Kidney (tissue), 13 donors: ENCODE measurements at regions not wholly inside any gene's neighbourhood (a gene's known extent, or its start where the extent isn't known, plus 50 kb on each side); places are given as distances from the start of the nearest gene placed in this dataset.

Source experiments
- DNase-seq, 5 donors: peaks; one replicate each; pipeline ENCODE4 v3.0.0-alpha.2; 2013 to 2020
- FAIRE-seq: peaks from 2 replicates; lab custom pipeline; 2012; peaks lifted over from hg19 to GRCh38; lab: Jason Lieb, UNC
- H3K27ac ChIP-seq, 2 donors: one replicate each; pipeline ENCODE4 v1.7.0; 2013; ENCODE audit warnings: low read depth in 2 of 2, low read length in 2 of 2, inconsistent platforms in 1 of 2
- H3K27me3 ChIP-seq: one replicate; pipeline ENCODE4 v1.7.1; 2013; ENCODE audit warnings: low read length, inconsistent platforms; ENCODE audit not compliant: control insufficient read depth, insufficient read depth
- H3K36me3 ChIP-seq, 3 donors: one replicate each; pipeline versions ENCODE4 v1.7.0 to v1.7.1; 2013; ENCODE audit warnings: low read length in 3 of 3, control low read depth in 1 of 3, inconsistent platforms in 1 of 3; ENCODE audit not compliant: insufficient read depth in 3 of 3, control insufficient read depth in 2 of 3
- H3K4me1 ChIP-seq, 3 donors: one replicate each; pipeline versions ENCODE4 v1.7.0 to v1.7.1; 2013; ENCODE audit warnings: low read length in 3 of 3, inconsistent platforms in 1 of 3, low read depth in 1 of 3; ENCODE audit not compliant: control insufficient read depth in 2 of 3, insufficient read depth in 2 of 3
- H3K4me3 ChIP-seq, 3 donors: one replicate each; pipeline versions ENCODE4 v1.7.0 to v1.8.1; 2013; ENCODE audit warnings: low read length in 3 of 3, control low read depth in 1 of 3, inconsistent platforms in 1 of 3
- H3K9ac ChIP-seq, 3 donors: one replicate each; pipeline versions ENCODE4 v1.7.0 to v1.7.1; 2013; ENCODE audit warnings: low read length in 3 of 3, control low read depth in 1 of 3, inconsistent platforms in 1 of 3
- H3K9me3 ChIP-seq, 3 donors: one replicate each; pipeline versions ENCODE4 v1.7.0 to v1.7.1; 2013; ENCODE audit warnings: low read length in 3 of 3, control low read depth in 1 of 3, inconsistent platforms in 1 of 3; ENCODE audit not compliant: control insufficient read depth in 2 of 3, insufficient read depth in 1 of 3
- intact Hi-C: fragments of 100-400 bp; cut with DNase I; formaldehyde crosslinking; loops from one replicate; pipeline ENCODE4 v1.11.1; 2022
- TF ChIP-seq, protein P1 (sequence below): IDR thresholded peaks from 3 replicates; pipeline ENCODE4 v1.5.1; 2012; ENCODE audit warnings: mild to moderate bottlenecking, moderate library complexity, borderline replicate concordance; ENCODE audit not compliant: insufficient read depth; ENCODE audit errors: extremely low read depth
- donor health status: control.
- donor health status: control.
- donor health status: control.
- donor health status: control.
- donor health status: control.
- donor health status: DM: yes; HTN: yes; CAD: no.
- donor health status: Normal renal cell carcinoma (clear cell type).

GRCh38 chr10:129025787-129026186 is 441.3 kb upstream of the MGMT start:
- Histone ChIP-seq H3K36me3 (no peaks in the 10 kb centered on the region), H3K4me3 (no peak overlapping the region), H3K27ac (no peak overlapping the region), H3K27me3 (peaks cover 6% of the 10 kb centered on the region), H3K9ac (no peak overlapping the region), H3K9me3 (no peaks in the 10 kb centered on the region), H3K4me1 (peaks cover 0 to 12% (median 2%) of the 10 kb centered on the region in 3 donors)
- TF ChIP-seq, protein P1, sequence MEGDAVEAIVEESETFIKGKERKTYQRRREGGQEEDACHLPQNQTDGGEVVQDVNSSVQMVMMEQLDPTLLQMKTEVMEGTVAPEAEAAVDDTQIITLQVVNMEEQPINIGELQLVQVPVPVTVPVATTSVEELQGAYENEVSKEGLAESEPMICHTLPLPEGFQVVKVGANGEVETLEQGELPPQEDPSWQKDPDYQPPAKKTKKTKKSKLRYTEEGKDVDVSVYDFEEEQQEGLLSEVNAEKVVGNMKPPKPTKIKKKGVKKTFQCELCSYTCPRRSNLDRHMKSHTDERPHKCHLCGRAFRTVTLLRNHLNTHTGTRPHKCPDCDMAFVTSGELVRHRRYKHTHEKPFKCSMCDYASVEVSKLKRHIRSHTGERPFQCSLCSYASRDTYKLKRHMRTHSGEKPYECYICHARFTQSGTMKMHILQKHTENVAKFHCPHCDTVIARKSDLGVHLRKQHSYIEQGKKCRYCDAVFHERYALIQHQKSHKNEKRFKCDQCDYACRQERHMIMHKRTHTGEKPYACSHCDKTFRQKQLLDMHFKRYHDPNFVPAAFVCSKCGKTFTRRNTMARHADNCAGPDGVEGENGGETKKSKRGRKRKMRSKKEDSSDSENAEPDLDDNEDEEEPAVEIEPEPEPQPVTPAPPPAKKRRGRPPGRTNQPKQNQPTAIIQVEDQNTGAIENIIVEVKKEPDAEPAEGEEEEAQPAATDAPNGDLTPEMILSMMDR: no peak
- intact Hi-C loops: no loop called here
- DNase-seq (no peak), FAIRE-seq (no peak)

GRCh38 chr10:129027906-129028305 is 439.1 kb upstream of the MGMT start:
- no peak overlapping the region for H3K27ac ChIP-seq
- TF ChIP-seq, protein P1: no peak
- peaks cover 0 to 4% (median 0%) of the 10 kb centered on the region in 3 donors for H3K4me1 ChIP-seq
- FAIRE-seq (no peak), DNase-seq (no peak)
- peaks cover 9% of the 10 kb centered on the region for H3K27me3 ChIP-seq
- no peaks in the 10 kb centered on the region for H3K36me3 ChIP-seq
- no peak overlapping the region for H3K9ac ChIP-seq
- no peak overlapping the region for H3K4me3 ChIP-seq
- no peaks in the 10 kb centered on the region for H3K9me3 ChIP-seq
- intact Hi-C loops: no loop called here

GRCh38 chr10:129028451-129028850 is 438.6 kb upstream of the MGMT start:
- FAIRE-seq (no peak), DNase-seq (no peak)
- H3K27ac ChIP-seq: no peak overlapping the region

More at GRCh38 chr10:129028451-129028850, 438.6 kb upstream of the MGMT start:
- TF ChIP-seq, protein P1: no peak
- peaks cover 11% of the 10 kb centered on the region for H3K27me3 ChIP-seq
- no peak overlapping the region for H3K4me3 ChIP-seq
- no peaks in the 10 kb centered on the region for H3K36me3 ChIP-seq
- H3K9me3 ChIP-seq: no peaks in the 10 kb centered on the region
- H3K9ac ChIP-seq: no peak overlapping the region
- intact Hi-C loops: no loop called here
- H3K4me1 ChIP-seq: peaks cover 0 to 2% (median 0%) of the 10 kb centered on the region in 3 donors
